ENCODE measurements at regions not wholly inside any gene's neighbourhood (a gene's known extent, or its start where the extent isn't known, plus 50 kb on each side); places are given as distances from the start of the nearest gene placed in this dataset.

DNA sequence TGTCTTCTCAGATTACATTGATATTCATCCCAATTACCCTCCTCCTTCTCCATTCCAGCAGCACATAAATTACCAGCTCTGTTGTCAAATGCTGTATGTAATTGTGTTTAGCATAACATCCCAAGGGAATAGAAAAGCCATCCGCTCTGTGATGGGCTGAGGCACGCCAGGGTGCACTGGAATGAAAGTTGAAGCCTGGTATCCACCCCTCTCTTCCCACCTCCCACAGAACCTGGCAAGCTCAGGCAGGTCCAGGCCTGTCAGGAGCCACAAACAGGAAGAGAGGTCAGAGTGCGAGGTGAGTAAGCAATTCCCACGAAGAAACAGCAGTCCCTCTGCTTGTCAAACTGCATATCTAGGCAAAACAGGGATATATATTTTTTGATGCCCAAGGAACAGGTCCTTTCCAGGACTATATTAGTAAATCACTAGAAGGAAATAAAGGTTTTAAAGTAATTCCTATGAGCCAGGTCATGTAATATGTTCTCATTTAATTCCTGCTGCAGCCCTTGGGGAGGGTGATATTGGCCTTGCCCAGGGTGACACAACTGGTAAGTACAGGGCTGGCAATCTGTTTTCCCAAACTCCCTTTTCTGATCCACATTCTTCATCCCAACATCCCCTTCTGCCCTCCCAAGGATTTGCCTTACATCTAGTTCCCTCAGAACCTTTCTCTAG, 155.6 kb upstream of the GHITM start:
- ATAC-seq, result no peak
- FAIRE-seq, result no peak
- POLR2A ChIA-PET, result no interaction called here
- no peaks in the 10 kb centered on the region for H3K9me3 ChIP-seq
- H3K4me3 ChIP-seq, result no peak overlapping the region
- CTCF ChIA-PET, result no interaction called here
- no peaks in the 10 kb centered on the region for H3K4me1 ChIP-seq
- H3K4me2 ChIP-seq, result no peak overlapping the region
- H3K27ac ChIP-seq, result no peak overlapping the region
- DNase-seq (ENCODE audit: low read depth in 1 of 2, low spot score in 1 of 2), result peak in 1 of 2 experiments; percentile 5
- 22% methylated on average over 4 of the region's 4 CpGs for WGBS (ENCODE audit: missing lambda C conversion rate)
- TF ChIP-seq POLR2A (IDR thresholded peaks at IDR 0.05; ENCODE audit: low read length), result no peak
- no peak for TF ChIP-seq RCOR1 (IDR thresholded peaks at IDR 0.05; ENCODE audit: low read depth, low read length)
- no peak for TF ChIP-seq NFE2L2 (conservative IDR thresholded peaks at IDR 0.05; ENCODE audit: low read length)
- TF ChIP-seq, protein P1, sequence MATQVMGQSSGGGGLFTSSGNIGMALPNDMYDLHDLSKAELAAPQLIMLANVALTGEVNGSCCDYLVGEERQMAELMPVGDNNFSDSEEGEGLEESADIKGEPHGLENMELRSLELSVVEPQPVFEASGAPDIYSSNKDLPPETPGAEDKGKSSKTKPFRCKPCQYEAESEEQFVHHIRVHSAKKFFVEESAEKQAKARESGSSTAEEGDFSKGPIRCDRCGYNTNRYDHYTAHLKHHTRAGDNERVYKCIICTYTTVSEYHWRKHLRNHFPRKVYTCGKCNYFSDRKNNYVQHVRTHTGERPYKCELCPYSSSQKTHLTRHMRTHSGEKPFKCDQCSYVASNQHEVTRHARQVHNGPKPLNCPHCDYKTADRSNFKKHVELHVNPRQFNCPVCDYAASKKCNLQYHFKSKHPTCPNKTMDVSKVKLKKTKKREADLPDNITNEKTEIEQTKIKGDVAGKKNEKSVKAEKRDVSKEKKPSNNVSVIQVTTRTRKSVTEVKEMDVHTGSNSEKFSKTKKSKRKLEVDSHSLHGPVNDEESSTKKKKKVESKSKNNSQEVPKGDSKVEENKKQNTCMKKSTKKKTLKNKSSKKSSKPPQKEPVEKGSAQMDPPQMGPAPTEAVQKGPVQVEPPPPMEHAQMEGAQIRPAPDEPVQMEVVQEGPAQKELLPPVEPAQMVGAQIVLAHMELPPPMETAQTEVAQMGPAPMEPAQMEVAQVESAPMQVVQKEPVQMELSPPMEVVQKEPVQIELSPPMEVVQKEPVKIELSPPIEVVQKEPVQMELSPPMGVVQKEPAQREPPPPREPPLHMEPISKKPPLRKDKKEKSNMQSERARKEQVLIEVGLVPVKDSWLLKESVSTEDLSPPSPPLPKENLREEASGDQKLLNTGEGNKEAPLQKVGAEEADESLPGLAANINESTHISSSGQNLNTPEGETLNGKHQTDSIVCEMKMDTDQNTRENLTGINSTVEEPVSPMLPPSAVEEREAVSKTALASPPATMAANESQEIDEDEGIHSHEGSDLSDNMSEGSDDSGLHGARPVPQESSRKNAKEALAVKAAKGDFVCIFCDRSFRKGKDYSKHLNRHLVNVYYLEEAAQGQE (IDR thresholded peaks at IDR 0.05), result no peak
- TF ChIP-seq HDAC2 (IDR thresholded peaks at IDR 0.05), result no peak
- no peak for TF ChIP-seq PHF8 (IDR thresholded peaks at IDR 0.05; ENCODE audit: borderline replicate concordance, low read depth)
- no peak for TF ChIP-seq CBX8 (IDR thresholded peaks at IDR 0.05)
- no peak for TF ChIP-seq ESRRA (IDR thresholded peaks at IDR 0.05; ENCODE audit: borderline replicate concordance, low read length)
- TF ChIP-seq, protein P2, sequence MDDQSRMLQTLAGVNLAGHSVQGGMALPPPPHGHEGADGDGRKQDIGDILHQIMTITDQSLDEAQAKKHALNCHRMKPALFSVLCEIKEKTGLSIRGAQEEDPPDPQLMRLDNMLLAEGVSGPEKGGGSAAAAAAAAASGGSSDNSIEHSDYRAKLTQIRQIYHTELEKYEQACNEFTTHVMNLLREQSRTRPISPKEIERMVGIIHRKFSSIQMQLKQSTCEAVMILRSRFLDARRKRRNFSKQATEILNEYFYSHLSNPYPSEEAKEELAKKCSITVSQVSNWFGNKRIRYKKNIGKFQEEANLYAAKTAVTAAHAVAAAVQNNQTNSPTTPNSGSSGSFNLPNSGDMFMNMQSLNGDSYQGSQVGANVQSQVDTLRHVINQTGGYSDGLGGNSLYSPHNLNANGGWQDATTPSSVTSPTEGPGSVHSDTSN (IDR thresholded peaks at IDR 0.05), result no peak
- TF ChIP-seq JUN (IDR thresholded peaks at IDR 0.05), result no peak
- no peak for TF ChIP-seq RNF2 (IDR thresholded peaks at IDR 0.05; ENCODE audit: borderline replicate concordance, low read depth)
- TF ChIP-seq POLR2AphosphoS2 (conservative IDR thresholded peaks at IDR 0.05; ENCODE audit: low read length), result no peak
- no peak for TF ChIP-seq CEBPB (IDR thresholded peaks at IDR 0.05)
- TF ChIP-seq HOXB13 (CRISPR knock-in tag; IDR thresholded peaks at IDR 0.05; ENCODE audit: low read depth), result no peak
- TF ChIP-seq KDM5A (IDR thresholded peaks at IDR 0.05), result no peak

DNA sequence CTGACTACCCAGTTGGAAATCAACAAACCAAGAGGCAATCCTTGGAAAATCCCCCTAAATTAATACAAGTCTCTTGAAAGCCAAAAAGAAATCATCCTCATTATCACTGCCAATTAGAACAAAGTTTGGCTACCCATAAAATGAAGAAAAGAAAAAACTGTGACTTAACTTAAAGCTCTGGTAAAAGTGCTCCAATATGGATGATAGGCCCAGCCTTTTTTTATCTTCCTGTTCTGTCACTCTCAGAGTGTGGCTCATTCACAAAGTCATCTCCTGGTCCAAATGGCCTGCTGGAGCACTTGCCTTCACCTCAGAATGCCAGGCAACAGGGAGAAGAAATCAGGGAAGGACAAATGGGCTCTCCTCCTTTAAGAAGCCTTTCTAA, 155.1 kb upstream of the GHITM start:
- DNase-seq (ENCODE audit: low read depth in 1 of 2, low spot score in 1 of 2) (no peak), ATAC-seq (no peak), FAIRE-seq (no peak)
- ChIA-PET POLR2A (no interaction called here), CTCF (no interaction called here)
- H3K9me3 ChIP-seq, result no peaks in the 10 kb centered on the region
- no peaks in the 10 kb centered on the region for H3K4me1 ChIP-seq
- no peak overlapping the region for H3K4me3 ChIP-seq
- H3K4me2 ChIP-seq, result no peak overlapping the region
- H3K27ac ChIP-seq, result no peak overlapping the region
- TF ChIP-seq SMC3 (IDR thresholded peaks at IDR 0.05) (no peak), PHF8 (IDR thresholded peaks at IDR 0.05; ENCODE audit: borderline replicate concordance, low read depth) (no peak), CBX2 (IDR thresholded peaks at IDR 0.05; ENCODE audit: borderline replicate concordance, low read depth) (no peak), HOXB5 (CRISPR knock-in tag; IDR thresholded peaks at IDR 0.05) (no peak), HEYL (CRISPR knock-in tag; IDR thresholded peaks at IDR 0.05) (no peak), FOSL2 (IDR thresholded peaks at IDR 0.05) (no peak), FOSL2 (CRISPR knock-in tag; IDR thresholded peaks at IDR 0.05) (no peak), EHMT2 (IDR thresholded peaks at IDR 0.05; ENCODE audit: low read depth) (no peak), EP300 (IDR thresholded peaks at IDR 0.05) (no peak), POLR2AphosphoS2 (conservative IDR thresholded peaks at IDR 0.05; ENCODE audit: low read length) (no peak), TP53 (CRISPR knock-in tag; IDR thresholded peaks at IDR 0.05) (no peak), CHD2 (IDR thresholded peaks at IDR 0.05; ENCODE audit: low read length, partially characterized antibody) (no peak), CBX8 (IDR thresholded peaks at IDR 0.05) (no peak), SREBF2 (IDR thresholded peaks at IDR 0.05) (no peak)
- TF ChIP-seq, protein P1 (IDR thresholded peaks at IDR 0.05), result no peak
- TF ChIP-seq, protein P3, sequence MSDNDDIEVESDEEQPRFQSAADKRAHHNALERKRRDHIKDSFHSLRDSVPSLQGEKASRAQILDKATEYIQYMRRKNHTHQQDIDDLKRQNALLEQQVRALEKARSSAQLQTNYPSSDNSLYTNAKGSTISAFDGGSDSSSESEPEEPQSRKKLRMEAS (IDR thresholded peaks at IDR 0.05), result no peak
- TF ChIP-seq, protein P4, sequence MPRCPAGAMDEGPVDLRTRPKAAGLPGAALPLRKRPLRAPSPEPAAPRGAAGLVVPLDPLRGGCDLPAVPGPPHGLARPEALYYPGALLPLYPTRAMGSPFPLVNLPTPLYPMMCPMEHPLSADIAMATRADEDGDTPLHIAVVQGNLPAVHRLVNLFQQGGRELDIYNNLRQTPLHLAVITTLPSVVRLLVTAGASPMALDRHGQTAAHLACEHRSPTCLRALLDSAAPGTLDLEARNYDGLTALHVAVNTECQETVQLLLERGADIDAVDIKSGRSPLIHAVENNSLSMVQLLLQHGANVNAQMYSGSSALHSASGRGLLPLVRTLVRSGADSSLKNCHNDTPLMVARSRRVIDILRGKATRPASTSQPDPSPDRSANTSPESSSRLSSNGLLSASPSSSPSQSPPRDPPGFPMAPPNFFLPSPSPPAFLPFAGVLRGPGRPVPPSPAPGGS (IDR thresholded peaks at IDR 0.05), result no peak

All from A549 (cell line).